BJ (cell line): ENCODE measurements at regions not wholly inside any gene's neighbourhood (a gene's known extent, or its start where the extent isn't known, plus 50 kb on each side); places are given as distances from the start of the nearest gene placed in this dataset.
"Not testable (repeated sequence)": the region's sequence is repeated elsewhere in the genome, so short reads cannot be mapped to it uniquely, and the experiment has no call there.

Source experiments
- CTCF ChIA-PET: fragments of 350-600 bp; formaldehyde crosslinking; extraction: SDS; loops from one replicate; lab custom pipeline; 2021; ENCODE audit warnings: antibody characterized with exemption, inconsistent platforms; lab: Yijun Ruan, JAX
- POLR2A ChIA-PET: fragments of 300-600 bp; sonication (Branson Sonifier 250); formaldehyde crosslinking; extraction: SDS; loops from one replicate; lab custom pipeline; 2021; ENCODE audit warnings: antibody characterized with exemption; lab: Charles Lee
- DNase-seq: peaks from one replicate; pipeline ENCODE4 v3.0.0-alpha.2; 2011; ENCODE audit warnings: low read depth
- H3K27me3 ChIP-seq: 2 replicates; pipeline ENCODE4 v1.6.0; 2011; ENCODE audit warnings: low read length; ENCODE audit not compliant: control insufficient read depth, insufficient read depth
- H3K36me3 ChIP-seq: 2 replicates; pipeline ENCODE4 v1.5.1; 2011; ENCODE audit warnings: low read length; ENCODE audit not compliant: control insufficient read depth, insufficient read depth
- H3K4me3 ChIP-seq: 2 replicates; pipeline ENCODE4 v1.5.1; 2011; ENCODE audit warnings: low read depth, mild to moderate bottlenecking, control low read depth, low read length
- CTCF ChIP-seq: IDR thresholded peaks from 2 replicates; pipeline ENCODE4 v1.5.1; 2011; ENCODE audit warnings: low read depth, mild to moderate bottlenecking, control low read depth, inconsistent platforms, low read length, moderate library complexity; ENCODE audit not compliant: insufficient read depth

DNA sequence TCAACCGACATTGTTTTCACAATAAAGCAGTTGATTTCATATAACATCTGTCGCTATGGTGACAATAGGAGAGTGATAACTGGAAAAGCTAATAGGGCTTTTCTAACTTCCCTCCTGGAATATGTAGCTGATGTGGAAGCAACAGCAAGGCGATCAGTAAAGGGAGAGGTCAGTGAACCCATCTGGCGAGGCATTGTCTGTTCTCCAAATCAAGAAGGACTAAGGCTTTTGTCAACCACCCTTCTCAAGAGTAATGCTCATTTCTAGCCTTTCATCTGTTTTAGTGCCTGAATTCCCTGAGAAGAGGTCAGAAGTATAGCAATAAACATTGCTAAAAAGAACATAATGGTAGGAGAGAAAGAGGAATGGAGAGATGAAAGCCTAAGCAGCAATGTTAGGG, 201.3 kb downstream of the AKAP7 start:
- no peak for DNase-seq
- H3K36me3 ChIP-seq: no peaks in the 10 kb centered on the region
- H3K4me3 ChIP-seq: no peak overlapping the region
- TF ChIP-seq CTCF: no peak
- CTCF ChIA-PET: no interaction called here
- POLR2A ChIA-PET: no interaction called here
- no peaks in the 10 kb centered on the region for H3K27me3 ChIP-seq

- H3K4me3 ChIP-seq, DNase-seq, CTCF ChIA-PET, H3K36me3 ChIP-seq, H3K27me3 ChIP-seq, POLR2A ChIA-PET: not testable (repeated sequence)
Measured at GRCh38 chr6:131346896-131347295, 211.6 kb downstream of the AKAP7 start.

- no peaks in the 10 kb centered on the region; the same call in none of the 2 replicates for H3K27me3 ChIP-seq
- no peak for DNase-seq
- ChIA-PET CTCF (no interaction called here), POLR2A (no interaction called here)
- no peaks in the 10 kb centered on the region for H3K36me3 ChIP-seq
- TF ChIP-seq CTCF: no peak
- no peak overlapping the region for H3K4me3 ChIP-seq
Measured at GRCh38 chr6:131348572-131348971, 213.3 kb downstream of the AKAP7 start.

DNA sequence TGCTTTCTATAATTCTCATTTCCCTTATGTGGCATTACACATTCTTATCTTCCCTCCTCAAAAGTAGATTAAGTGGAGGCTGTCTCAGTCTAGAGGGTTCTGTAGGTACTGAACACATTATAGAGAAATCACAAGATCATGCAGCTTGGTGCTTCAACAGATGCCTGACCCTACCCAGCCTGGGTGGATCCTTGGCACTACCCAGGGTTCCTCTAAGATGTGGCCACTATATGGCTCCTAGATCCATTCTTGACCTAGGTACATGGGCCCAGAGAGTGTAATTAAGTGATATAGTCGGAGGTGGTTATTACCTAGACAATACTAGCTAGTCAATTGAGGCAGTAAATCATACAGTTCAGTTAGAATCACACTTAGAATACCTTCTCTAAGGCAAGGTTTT, 213.9 kb downstream of the AKAP7 start:
- ChIA-PET CTCF (no interaction called here), POLR2A (no interaction called here)
- DNase-seq: no peak
- Histone ChIP-seq H3K27me3 (no peaks in the 10 kb centered on the region; the same call in none of the 2 replicates), H3K4me3 (no peak overlapping the region), H3K36me3 (no peaks in the 10 kb centered on the region)
- TF ChIP-seq CTCF: no peak

- CTCF ChIA-PET: no interaction called here
- POLR2A ChIA-PET: no interaction called here
Measured at GRCh38 chr6:131353106-131353505, 217.8 kb downstream of the AKAP7 start.

More at GRCh38 chr6:131353106-131353505, 217.8 kb downstream of the AKAP7 start:
- Histone ChIP-seq H3K27me3 (no peaks in the 10 kb centered on the region; the same call in none of the 2 replicates), H3K4me3 (no peak overlapping the region), H3K36me3 (no peaks in the 10 kb centered on the region)
- no peak for DNase-seq
- no peak for TF ChIP-seq CTCF
